GM12874 (cell line): ENCODE measurements at regions not wholly inside any gene's neighbourhood (a gene's known extent, or its start where the extent isn't known, plus 50 kb on each side); places are given as distances from the start of the nearest gene placed in this dataset.

ENCODE experiments used
- CTCF ChIP-seq: IDR thresholded peaks from 2 replicates; pipeline ENCODE4 v1.5.1; 2011; ENCODE audit warnings: low read depth, mild to moderate bottlenecking, control low read depth, low read length, moderate library complexity; ENCODE audit not compliant: insufficient read depth

- TF ChIP-seq CTCF: no peak
These were observed 279.3 kb upstream of the B3GAT1 start for GRCh38 chr11:134691295-134691873.

GRCh38 chr11:134689886-134690285 is 277.8 kb upstream of the B3GAT1 start:
- no peak for TF ChIP-seq CTCF

- TF ChIP-seq CTCF: no peak
These were observed 275.5 kb upstream of the B3GAT1 start for GRCh38 chr11:134687548-134687947.

GRCh38 chr11:134686460-134687061 is 274.5 kb upstream of the B3GAT1 start:
- no peak for TF ChIP-seq CTCF

- no peak for TF ChIP-seq CTCF
These were observed 273.8 kb upstream of the B3GAT1 start for GRCh38 chr11:134685793-134686380.

- TF ChIP-seq CTCF: no peak
These were observed 272.5 kb upstream of the B3GAT1 start for GRCh38 chr11:134684576-134684975.

- TF ChIP-seq CTCF: no peak
These were observed 271.8 kb upstream of the B3GAT1 start for GRCh38 chr11:134683860-134684259.
